Ureter (tissue), 1 donor: ENCODE measurements at regions not wholly inside any gene's neighbourhood (a gene's known extent, or its start where the extent isn't known, plus 50 kb on each side); places are given as distances from the start of the nearest gene placed in this dataset.
"Not testable (repeated sequence)": the region's sequence is repeated elsewhere in the genome, so short reads cannot be mapped to it uniquely, and the experiment has no call there.

Source experiments
- DNase-seq: peaks from one replicate; pipeline ENCODE4 v3.0.0-alpha.2; 2020; ENCODE audit warnings: low spot score
- donor health status: DM: yes; HTN: yes; CAD: no.

- DNase-seq = no peak
Measured at GRCh38 chr6:126667728-126668127, 327.8 kb downstream of the CENPW start.

GRCh38 chr6:126672649-126673048, 332.7 kb downstream of the CENPW start:
- DNase-seq = no peak

GRCh38 chr6:126673749-126674148, 333.8 kb downstream of the CENPW start:
- DNase-seq = not testable (repeated sequence)

- no peak for DNase-seq
Measured at GRCh38 chr6:126682440-126682839, 342.5 kb downstream of the CENPW start.

GRCh38 chr6:126685182-126685581, 345.3 kb downstream of the CENPW start:
- no peak for DNase-seq

- no peak for DNase-seq
Measured at GRCh38 chr6:126696921-126697693, 357.2 kb downstream of the CENPW start.

- no peak for DNase-seq
Measured at GRCh38 chr6:126698732-126699240, 358.9 kb downstream of the CENPW start.

- DNase-seq = no peak
Measured at GRCh38 chr6:126701676-126702560, 362.0 kb downstream of the CENPW start.

GRCh38 chr6:126716032-126716431, 376.1 kb downstream of the CENPW start:
- DNase-seq = no peak

GRCh38 chr6:126716826-126717509, 377.1 kb downstream of the CENPW start:
- DNase-seq = no peak

- DNase-seq = no peak
Measured at GRCh38 chr6:126718600-126719327, 378.8 kb downstream of the CENPW start.

GRCh38 chr6:126720304-126720703, 380.4 kb downstream of the CENPW start:
- no peak for DNase-seq

GRCh38 chr6:126721581-126722160, 381.8 kb downstream of the CENPW start:
- no peak for DNase-seq

- DNase-seq = no peak
Measured at GRCh38 chr6:126722411-126722810, 382.5 kb downstream of the CENPW start.

GRCh38 chr6:126723541-126724170, 383.7 kb downstream of the CENPW start:
- DNase-seq = no peak

- no peak for DNase-seq
Measured at GRCh38 chr6:126724821-126725220, 384.9 kb downstream of the CENPW start.

GRCh38 chr6:126726454-126726853, 386.5 kb downstream of the CENPW start:
- DNase-seq = not testable (repeated sequence)

GRCh38 chr6:126738146-126738545, 380.3 kb upstream of the RSPO3 start:
- DNase-seq = no peak

- no peak for DNase-seq
Measured at GRCh38 chr6:126738641-126739040, 379.8 kb upstream of the RSPO3 start.

GRCh38 chr6:126743076-126743475, 375.4 kb upstream of the RSPO3 start:
- no peak for DNase-seq
